GM12878 (cell line): ENCODE measurements at regions not wholly inside any gene's neighbourhood (a gene's known extent, or its start where the extent isn't known, plus 50 kb on each side); places are given as distances from the start of the nearest gene placed in this dataset.

Experiments
- ATAC-seq: fragments of 200-7000 bp; cut with Tn5 transposase; 3 replicates; pipeline ENCODE4 v1.9.1; 2020; ENCODE audit warnings: mild to moderate bottlenecking, moderate library complexity
- BruUV-seq: library from RNA; stranded (reverse); fragments of 400-500 nt; replicated peaks from 2 replicates; lab custom pipeline; 2021; lab: Mats Ljungman, UMichigan
- CTCF ChIA-PET: fragments of 300-600 bp; sonication (Branson Sonifier 250); formaldehyde crosslinking; extraction: SDS; loops from one replicate; lab custom pipeline; 2021; ENCODE audit warnings: inconsistent platforms; lab: Yijun Ruan, JAX
- POLR2A ChIA-PET: fragments of 350-600 bp; formaldehyde crosslinking; extraction: SDS; loops from one replicate; lab custom pipeline; 2021; ENCODE audit warnings: inconsistent platforms; lab: Charles Lee
- RAD21 ChIA-PET: fragments of 300-600 bp; sonication (Branson Sonifier 250); formaldehyde crosslinking; loops from one replicate; lab custom pipeline; 2023; ENCODE audit warnings: antibody characterized with exemption; ENCODE audit not compliant: unreplicated experiment; lab: Charles Lee
- SMC1A ChIA-PET: fragments of 300-600 bp; sonication (Branson Sonifier 250); formaldehyde crosslinking; loops from one replicate; lab custom pipeline; 2023; ENCODE audit not compliant: unreplicated experiment, uncharacterized antibody; lab: Charles Lee
- DNase-seq: peaks from one replicate; pipeline ENCODE4 v3.0.0-alpha.2; 2011; ENCODE audit warnings: low read depth, low spot score
- FAIRE-seq: peaks from 3 replicates; lab custom pipeline; 2011; peaks lifted over from hg19 to GRCh38; lab: Jason Lieb, UNC
- H2AFZ ChIP-seq: 2 replicates; pipeline ENCODE4 v1.6.0; 2011; ENCODE audit warnings: low read depth, low read length, control low read depth; ENCODE audit not compliant: control insufficient read depth
- H3K27ac ChIP-seq: 2 replicates; pipeline ENCODE4 v1.5.1; 2011; ENCODE audit warnings: control low read depth; ENCODE audit not compliant: control insufficient read depth, insufficient read depth
- H3K27me3 ChIP-seq, 2 experiments: replicated peaks in 1 of 2; 2 replicates each; pipeline versions ENCODE4 v1.6.0 to v1.6.1; 2011; ENCODE audit warnings: low read length in 1 of 2; ENCODE audit not compliant: control insufficient read depth in 2 of 2, insufficient read depth in 2 of 2
- H3K36me3 ChIP-seq, 2 experiments: 2 replicates each; pipeline ENCODE4 v1.5.1; 2011; ENCODE audit warnings: low read length in 1 of 2; ENCODE audit not compliant: control insufficient read depth in 2 of 2, insufficient read depth in 2 of 2
- H3K4me1 ChIP-seq: 2 replicates; pipeline ENCODE4 v1.6.1; 2011; ENCODE audit warnings: mild to moderate bottlenecking, low read length, moderate library complexity, mixed read lengths; ENCODE audit not compliant: control insufficient read depth, insufficient read depth
- H3K4me2 ChIP-seq: 2 replicates; pipeline ENCODE4 v1.6.0; 2011; ENCODE audit warnings: control low read depth; ENCODE audit not compliant: control insufficient read depth, insufficient read depth
- H3K4me3 ChIP-seq: fragments of 200-600 bp; sonication (generic); 2 replicates; pipeline ENCODE4 v1.5.1; 2016
- H3K79me2 ChIP-seq: 2 replicates; pipeline ENCODE4 v1.6.0; 2011; ENCODE audit warnings: low read length; ENCODE audit not compliant: control insufficient read depth, insufficient read depth
- H3K9ac ChIP-seq: 2 replicates; pipeline ENCODE4 v1.8.0; 2011; ENCODE audit warnings: low read length, control low read depth, mixed read lengths; ENCODE audit not compliant: control insufficient read depth, insufficient read depth
- H3K9me3 ChIP-seq: replicated peaks from 3 replicates; pipeline ENCODE4 v1.5.1; 2011; ENCODE audit warnings: mild to moderate bottlenecking, low read length; ENCODE audit not compliant: control insufficient read depth, insufficient read depth
- H4K20me1 ChIP-seq: 2 replicates; pipeline ENCODE4 v1.6.0; 2011; ENCODE audit not compliant: control insufficient read depth, insufficient read depth
- ETV6 ChIP-seq, 2 experiments: fragments of 450-650 bp in 1 of 2; IDR thresholded peaks in 1 of 2; conservative IDR thresholded peaks in 1 of 2; 2 replicates each; pipeline ENCODE4 v1.6.1; 2014; ENCODE audit warnings: antibody characterized with exemption in 1 of 2, borderline replicate concordance in 1 of 2, low read depth in 1 of 2, mild to moderate bottlenecking in 1 of 2, moderate library complexity in 1 of 2
- HDAC6 ChIP-seq: fragments of 200-600 bp; sonication (generic); IDR thresholded peaks from one replicate; pipeline ENCODE4 v1.8.0; 2017; ENCODE audit warnings: antibody characterized with exemption; ENCODE audit not compliant: unreplicated experiment
- KLF5 ChIP-seq: fragments of 450-650 bp; IDR thresholded peaks from 2 replicates; pipeline ENCODE4 v1.6.1; 2014; ENCODE audit warnings: mild to moderate bottlenecking; ENCODE audit not compliant: partially characterized antibody
- MYB ChIP-seq: fragments of 150-350 bp; IDR thresholded peaks from 2 replicates; pipeline ENCODE4 v1.6.1; 2014; ENCODE audit warnings: mild to moderate bottlenecking, low read depth, low read length, borderline replicate concordance
- POU2F2 ChIP-seq: IDR thresholded peaks from 3 replicates; pipeline ENCODE4 v1.6.1; 2011; ENCODE audit warnings: low read depth, mild to moderate bottlenecking, low read length, borderline replicate concordance
- TARDBP ChIP-seq: IDR thresholded peaks from 2 replicates; pipeline ENCODE4 v1.6.1; 2016; ENCODE audit warnings: borderline replicate concordance
- TCF7 ChIP-seq: IDR thresholded peaks from 2 replicates; pipeline ENCODE4 v1.6.1; 2014; ENCODE audit warnings: antibody characterized with exemption, borderline replicate concordance
- ZBED1 ChIP-seq: IDR thresholded peaks from 2 replicates; pipeline ENCODE4 v1.6.1; 2016; ENCODE audit warnings: borderline replicate concordance
- WGBS: methylation state at CpG from one replicate; pipeline ENCODE4 v1.1.6; 2016; ENCODE audit warnings: low lambda C conversion rate; ENCODE audit not compliant: insufficient replicate concordance, insufficient coverage; ENCODE audit errors: missing lambda C conversion rate; 5-methylcytosine and 5-hydroxymethylcytosine counted together
- in situ Hi-C: fragments of 300-500 bp; cut with MboI; formaldehyde crosslinking; loops from 9 replicates; pipeline ENCODE4 v1.14.3; 2018; ENCODE audit warnings: mixed read lengths
- intact Hi-C: fragments of 100-400 bp; cut with micrococcal nuclease; formaldehyde crosslinking; loops from one replicate; pipeline ENCODE4 v1.14.2; 2022; ENCODE audit not compliant: unreplicated experiment
- TF ChIP-seq, protein P1 (sequence below): fragments of 450-650 bp; IDR thresholded peaks from 2 replicates; pipeline ENCODE4 v1.6.1; 2017; ENCODE audit warnings: mild to moderate bottlenecking, moderate library complexity
- TF ChIP-seq, protein P2 (sequence below): fragments of 450-650 bp; IDR thresholded peaks from 2 replicates; pipeline ENCODE4 v1.6.1; 2017; ENCODE audit warnings: mild to moderate bottlenecking, low read depth, inconsistent platforms; ENCODE audit not compliant: poor library complexity, severe bottlenecking
- TF ChIP-seq, protein P3 (sequence below): IDR thresholded peaks from 2 replicates; pipeline ENCODE4 v1.6.1; 2012; ENCODE audit warnings: improper control_type of control experiment, low read depth, low read length; ENCODE audit not compliant: insufficient replicate concordance
- TF ChIP-seq, protein P4 (sequence below): IDR thresholded peaks from 2 replicates; pipeline ENCODE4 v1.6.1; 2011; ENCODE audit warnings: borderline replicate concordance, low read depth, mild to moderate bottlenecking, moderate library complexity, mixed read lengths, low read length; ENCODE audit not compliant: insufficient read depth; ENCODE audit errors: extremely low read length

DNA sequence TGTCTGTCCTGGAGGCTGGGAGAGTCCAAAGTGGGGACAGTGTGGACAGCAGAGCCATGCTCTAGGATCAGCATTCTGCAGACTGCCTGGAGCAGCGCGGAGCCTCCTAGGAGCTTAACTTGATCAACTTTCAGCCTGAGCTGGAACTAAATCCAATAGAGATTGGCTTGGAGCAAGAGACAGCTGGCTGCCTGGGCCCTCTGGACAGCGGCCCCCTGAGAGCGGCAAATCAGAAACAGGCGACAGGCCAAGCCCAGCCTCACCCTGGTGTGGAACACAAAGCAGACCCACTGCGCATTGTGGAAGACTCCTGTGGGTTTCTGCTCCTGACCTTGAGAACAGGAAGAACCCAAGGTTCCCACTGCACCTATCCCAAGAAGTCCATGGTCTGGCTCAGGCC, 462.2 kb downstream of the TSHZ3 start:
- Histone ChIP-seq H3K9me3 (no peaks in the 10 kb centered on the region; the same call in 2 of the 3 replicates), H3K9ac (no peak overlapping the region), H3K4me1 (no peaks in the 10 kb centered on the region), H3K36me3 (no peaks in the 10 kb centered on the region), H3K79me2 (no peaks in the 10 kb centered on the region), H3K27ac (no peak overlapping the region), H3K4me3 (no peak overlapping the region), H3K4me2 (no peak overlapping the region), H4K20me1 (no peaks in the 10 kb centered on the region), H2AFZ (no peak overlapping the region), H3K27me3 (no peaks in the 10 kb centered on the region)
- in situ Hi-C loops = no loop called here
- POLR2A ChIA-PET = no interaction called here
- SMC1A ChIA-PET = no interaction called here
- DNase-seq (no peak), ATAC-seq (no peak), FAIRE-seq (no peak)
- RAD21 ChIA-PET = no interaction called here
- CTCF ChIA-PET = no interaction called here
- intact Hi-C loops = no loop called here
- BruUV-seq = no TSS peak
- WGBS = 57% methylated on average over 6 of the region's 6 CpGs
- no peak for TF ChIP-seq POU2F2
- TF ChIP-seq KLF5 = no peak
- TF ChIP-seq, protein P1, sequence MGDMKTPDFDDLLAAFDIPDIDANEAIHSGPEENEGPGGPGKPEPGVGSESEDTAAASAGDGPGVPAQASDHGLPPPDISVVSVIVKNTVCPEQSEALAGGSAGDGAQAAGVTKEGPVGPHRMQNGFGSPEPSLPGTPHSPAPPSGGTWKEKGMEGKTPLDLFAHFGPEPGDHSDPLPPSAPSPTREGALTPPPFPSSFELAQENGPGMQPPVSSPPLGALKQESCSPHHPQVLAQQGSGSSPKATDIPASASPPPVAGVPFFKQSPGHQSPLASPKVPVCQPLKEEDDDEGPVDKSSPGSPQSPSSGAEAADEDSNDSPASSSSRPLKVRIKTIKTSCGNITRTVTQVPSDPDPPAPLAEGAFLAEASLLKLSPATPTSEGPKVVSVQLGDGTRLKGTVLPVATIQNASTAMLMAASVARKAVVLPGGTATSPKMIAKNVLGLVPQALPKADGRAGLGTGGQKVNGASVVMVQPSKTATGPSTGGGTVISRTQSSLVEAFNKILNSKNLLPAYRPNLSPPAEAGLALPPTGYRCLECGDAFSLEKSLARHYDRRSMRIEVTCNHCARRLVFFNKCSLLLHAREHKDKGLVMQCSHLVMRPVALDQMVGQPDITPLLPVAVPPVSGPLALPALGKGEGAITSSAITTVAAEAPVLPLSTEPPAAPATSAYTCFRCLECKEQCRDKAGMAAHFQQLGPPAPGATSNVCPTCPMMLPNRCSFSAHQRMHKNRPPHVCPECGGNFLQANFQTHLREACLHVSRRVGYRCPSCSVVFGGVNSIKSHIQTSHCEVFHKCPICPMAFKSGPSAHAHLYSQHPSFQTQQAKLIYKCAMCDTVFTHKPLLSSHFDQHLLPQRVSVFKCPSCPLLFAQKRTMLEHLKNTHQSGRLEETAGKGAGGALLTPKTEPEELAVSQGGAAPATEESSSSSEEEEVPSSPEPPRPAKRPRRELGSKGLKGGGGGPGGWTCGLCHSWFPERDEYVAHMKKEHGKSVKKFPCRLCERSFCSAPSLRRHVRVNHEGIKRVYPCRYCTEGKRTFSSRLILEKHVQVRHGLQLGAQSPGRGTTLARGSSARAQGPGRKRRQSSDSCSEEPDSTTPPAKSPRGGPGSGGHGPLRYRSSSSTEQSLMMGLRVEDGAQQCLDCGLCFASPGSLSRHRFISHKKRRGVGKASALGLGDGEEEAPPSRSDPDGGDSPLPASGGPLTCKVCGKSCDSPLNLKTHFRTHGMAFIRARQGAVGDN = no peak
- TF ChIP-seq ETV6 (conservative IDR thresholded peaks at IDR 0.05 in 1 of 2, IDR thresholded peaks at IDR 0.05 in 1 of 2; ENCODE audit: borderline replicate concordance in 1 of 2, low read depth in 1 of 2) = no peak
- no peak for TF ChIP-seq TCF7
- no peak for TF ChIP-seq HDAC6
- TF ChIP-seq TARDBP = no peak
- TF ChIP-seq MYB = no peak
- no peak for TF ChIP-seq ZBED1
- TF ChIP-seq, protein P2, sequence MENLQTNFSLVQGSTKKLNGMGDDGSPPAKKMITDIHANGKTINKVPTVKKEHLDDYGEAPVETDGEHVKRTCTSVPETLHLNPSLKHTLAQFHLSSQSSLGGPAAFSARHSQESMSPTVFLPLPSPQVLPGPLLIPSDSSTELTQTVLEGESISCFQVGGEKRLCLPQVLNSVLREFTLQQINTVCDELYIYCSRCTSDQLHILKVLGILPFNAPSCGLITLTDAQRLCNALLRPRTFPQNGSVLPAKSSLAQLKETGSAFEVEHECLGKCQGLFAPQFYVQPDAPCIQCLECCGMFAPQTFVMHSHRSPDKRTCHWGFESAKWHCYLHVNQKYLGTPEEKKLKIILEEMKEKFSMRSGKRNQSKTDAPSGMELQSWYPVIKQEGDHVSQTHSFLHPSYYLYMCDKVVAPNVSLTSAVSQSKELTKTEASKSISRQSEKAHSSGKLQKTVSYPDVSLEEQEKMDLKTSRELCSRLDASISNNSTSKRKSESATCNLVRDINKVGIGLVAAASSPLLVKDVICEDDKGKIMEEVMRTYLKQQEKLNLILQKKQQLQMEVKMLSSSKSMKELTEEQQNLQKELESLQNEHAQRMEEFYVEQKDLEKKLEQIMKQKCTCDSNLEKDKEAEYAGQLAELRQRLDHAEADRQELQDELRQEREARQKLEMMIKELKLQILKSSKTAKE = no peak
- TF ChIP-seq, protein P3, sequence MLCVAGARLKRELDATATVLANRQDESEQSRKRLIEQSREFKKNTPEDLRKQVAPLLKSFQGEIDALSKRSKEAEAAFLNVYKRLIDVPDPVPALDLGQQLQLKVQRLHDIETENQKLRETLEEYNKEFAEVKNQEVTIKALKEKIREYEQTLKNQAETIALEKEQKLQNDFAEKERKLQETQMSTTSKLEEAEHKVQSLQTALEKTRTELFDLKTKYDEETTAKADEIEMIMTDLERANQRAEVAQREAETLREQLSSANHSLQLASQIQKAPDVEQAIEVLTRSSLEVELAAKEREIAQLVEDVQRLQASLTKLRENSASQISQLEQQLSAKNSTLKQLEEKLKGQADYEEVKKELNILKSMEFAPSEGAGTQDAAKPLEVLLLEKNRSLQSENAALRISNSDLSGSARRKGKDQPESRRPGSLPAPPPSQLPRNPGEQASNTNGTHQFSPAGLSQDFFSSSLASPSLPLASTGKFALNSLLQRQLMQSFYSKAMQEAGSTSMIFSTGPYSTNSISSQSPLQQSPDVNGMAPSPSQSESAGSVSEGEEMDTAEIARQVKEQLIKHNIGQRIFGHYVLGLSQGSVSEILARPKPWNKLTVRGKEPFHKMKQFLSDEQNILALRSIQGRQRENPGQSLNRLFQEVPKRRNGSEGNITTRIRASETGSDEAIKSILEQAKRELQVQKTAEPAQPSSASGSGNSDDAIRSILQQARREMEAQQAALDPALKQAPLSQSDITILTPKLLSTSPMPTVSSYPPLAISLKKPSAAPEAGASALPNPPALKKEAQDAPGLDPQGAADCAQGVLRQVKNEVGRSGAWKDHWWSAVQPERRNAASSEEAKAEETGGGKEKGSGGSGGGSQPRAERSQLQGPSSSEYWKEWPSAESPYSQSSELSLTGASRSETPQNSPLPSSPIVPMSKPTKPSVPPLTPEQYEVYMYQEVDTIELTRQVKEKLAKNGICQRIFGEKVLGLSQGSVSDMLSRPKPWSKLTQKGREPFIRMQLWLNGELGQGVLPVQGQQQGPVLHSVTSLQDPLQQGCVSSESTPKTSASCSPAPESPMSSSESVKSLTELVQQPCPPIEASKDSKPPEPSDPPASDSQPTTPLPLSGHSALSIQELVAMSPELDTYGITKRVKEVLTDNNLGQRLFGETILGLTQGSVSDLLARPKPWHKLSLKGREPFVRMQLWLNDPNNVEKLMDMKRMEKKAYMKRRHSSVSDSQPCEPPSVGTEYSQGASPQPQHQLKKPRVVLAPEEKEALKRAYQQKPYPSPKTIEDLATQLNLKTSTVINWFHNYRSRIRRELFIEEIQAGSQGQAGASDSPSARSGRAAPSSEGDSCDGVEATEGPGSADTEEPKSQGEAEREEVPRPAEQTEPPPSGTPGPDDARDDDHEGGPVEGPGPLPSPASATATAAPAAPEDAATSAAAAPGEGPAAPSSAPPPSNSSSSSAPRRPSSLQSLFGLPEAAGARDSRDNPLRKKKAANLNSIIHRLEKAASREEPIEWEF = no peak
- TF ChIP-seq, protein P4, sequence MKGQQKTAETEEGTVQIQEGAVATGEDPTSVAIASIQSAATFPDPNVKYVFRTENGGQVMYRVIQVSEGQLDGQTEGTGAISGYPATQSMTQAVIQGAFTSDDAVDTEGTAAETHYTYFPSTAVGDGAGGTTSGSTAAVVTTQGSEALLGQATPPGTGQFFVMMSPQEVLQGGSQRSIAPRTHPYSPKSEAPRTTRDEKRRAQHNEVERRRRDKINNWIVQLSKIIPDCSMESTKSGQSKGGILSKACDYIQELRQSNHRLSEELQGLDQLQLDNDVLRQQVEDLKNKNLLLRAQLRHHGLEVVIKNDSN = no peak
